ENCODE measurements at regions not wholly inside any gene's neighbourhood (a gene's known extent, or its start where the extent isn't known, plus 50 kb on each side); places are given as distances from the start of the nearest gene placed in this dataset.

GRCh38 chr9:28155671-28156070 lies 582.4 kb upstream of the C9orf72 start:
- Histone ChIP-seq H2BK12ac (ENCODE audit: insufficient read length, low read depth, low read length) (no peak overlapping the region), H3K27me3 (ENCODE audit: insufficient read depth, low read length) (no peaks in the 10 kb centered on the region), H3K23ac (ENCODE audit: insufficient read length, low read depth, low read length) (no peak overlapping the region), H4K8ac (replicated peaks; ENCODE audit: insufficient read length, low read depth, low read length) (no peak overlapping the region), H2AK5ac (ENCODE audit: insufficient read length, low read length) (no peak overlapping the region), H3K79me1 (ENCODE audit: insufficient read depth, low read depth, low read length, poor library complexity, severe bottlenecking) (no peaks in the 10 kb centered on the region), H2AFZ (ENCODE audit: low read length) (no peak overlapping the region), H3K56ac (ENCODE audit: insufficient read length, low read depth, low read length) (no peak overlapping the region), H3K14ac (ENCODE audit: insufficient read depth, low read length) (no peak overlapping the region), H3K4me2 (ENCODE audit: insufficient read depth, insufficient read length, low read length) (no peak overlapping the region), H3K18ac (ENCODE audit: insufficient read length, low read depth, low read length) (no peak overlapping the region), H2BK20ac (ENCODE audit: low read depth, low read length, poor library complexity, severe bottlenecking) (no peak overlapping the region), H2BK120ac (ENCODE audit: low read depth, low read length, poor library complexity, severe bottlenecking) (no peak overlapping the region), H4K20me1 (ENCODE audit: control insufficient read depth, insufficient read depth, insufficient read length) (no peaks in the 10 kb centered on the region), H3K9ac (ENCODE audit: extremely low read depth, insufficient read length, low read length) (no peak overlapping the region), H3K23me2 (ENCODE audit: insufficient read length, low read depth, low read length, poor library complexity, severe bottlenecking) (no peaks in the 10 kb centered on the region), H3K79me2 (ENCODE audit: insufficient read depth, low read length) (no peaks in the 10 kb centered on the region), H3K4me1 (ENCODE audit: insufficient read depth, low read length) (no peaks in the 10 kb centered on the region), H2BK5ac (ENCODE audit: insufficient read length, low read length) (no peak overlapping the region), H3K9me3 (ENCODE audit: control insufficient read depth, low read depth, low read length) (no peaks in the 10 kb centered on the region), H3K27ac (ENCODE audit: insufficient read length, low read depth, low read length) (no peak overlapping the region), H3K4ac (ENCODE audit: low read depth, low read length) (no peak overlapping the region), H4K91ac (ENCODE audit: insufficient read length, low read depth, low read length) (no peak overlapping the region), H3T11ph (ENCODE audit: low read length) (no peak overlapping the region), H4K5ac (ENCODE audit: insufficient read length, low read depth, low read length) (no peak overlapping the region), H2BK15ac (ENCODE audit: low read depth, low read length) (no peak overlapping the region)
- no peak for DNase-seq
- TF ChIP-seq CTCF (conservative IDR thresholded peaks at IDR 0.05), result no peak
- H3K4me3 Mint-ChIP-seq, result no peak overlapping the region
- no peaks in the 10 kb centered on the region for H3K27me3 Mint-ChIP-seq (ENCODE audit: low read depth)
- H3K9me3 Mint-ChIP-seq, result peaks cover 3 to 18% of the 10 kb centered on the region in 2 experiments; a peak in 3 of 5 replicates
- H3K36me3 Mint-ChIP-seq (ENCODE audit: insufficient read depth in 1 of 3, low read depth in 3 of 3), result peaks cover 3 to 10% (median 7%) of the 10 kb centered on the region in 3 experiments; a peak in 5 of 7 replicates
- no CpG with 5 or more reads among the region's 2 CpGs for WGBS (ENCODE audit: extremely low coverage, insufficient read length, low lambda C conversion rate)
- no peaks in the 10 kb centered on the region for H3K4me1 Mint-ChIP-seq
- H3K27ac Mint-ChIP-seq, result no peak overlapping the region

Data from H9 (cell line).